ENCODE measurements at regions not wholly inside any gene's neighbourhood (a gene's known extent, or its start where the extent isn't known, plus 50 kb on each side); places are given as distances from the start of the nearest gene placed in this dataset.

DNA sequence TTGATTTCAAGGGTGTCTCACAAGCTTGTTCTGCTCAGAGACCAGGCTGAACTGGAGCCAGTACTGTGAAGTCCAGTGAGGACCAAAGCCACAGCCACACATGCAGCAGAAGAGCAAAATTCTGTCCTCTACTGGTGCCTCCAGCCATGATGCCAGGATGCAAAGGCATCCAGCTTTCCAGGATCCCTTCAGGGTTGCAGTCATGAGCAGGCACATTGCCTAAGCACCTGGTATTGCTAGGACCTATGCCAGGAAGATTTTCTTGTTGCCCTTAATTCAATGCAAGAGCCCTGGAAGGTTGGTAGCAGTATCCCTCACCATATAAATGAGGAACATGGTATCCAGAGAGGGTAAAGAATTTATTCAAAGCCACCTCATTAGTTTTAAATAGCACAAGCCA, 78.9 kb upstream of the CYRIA start:
- Histone ChIP-seq H3K36me3 (no peaks in the 10 kb centered on the region), H3K4me3 (no peak overlapping the region), H3K27me3 (no peaks in the 10 kb centered on the region), H3K4me1 (peaks cover 0 to 12% (median 8%) of the 10 kb centered on the region in 4 donors), H3K27ac (no peak overlapping the region), H3K9me3 (no peaks in the 10 kb centered on the region)
- intact Hi-C loops (cut with DNase I): no loop called here
- DNase-seq: no peak
- TF ChIP-seq POLR2A (IDR thresholded peaks at IDR 0.05) (no peak), EP300 (IDR thresholded peaks at IDR 0.05) (no peak), POLR2AphosphoS5 (IDR thresholded peaks at IDR 0.05) (no peak)
- TF ChIP-seq, protein P1, sequence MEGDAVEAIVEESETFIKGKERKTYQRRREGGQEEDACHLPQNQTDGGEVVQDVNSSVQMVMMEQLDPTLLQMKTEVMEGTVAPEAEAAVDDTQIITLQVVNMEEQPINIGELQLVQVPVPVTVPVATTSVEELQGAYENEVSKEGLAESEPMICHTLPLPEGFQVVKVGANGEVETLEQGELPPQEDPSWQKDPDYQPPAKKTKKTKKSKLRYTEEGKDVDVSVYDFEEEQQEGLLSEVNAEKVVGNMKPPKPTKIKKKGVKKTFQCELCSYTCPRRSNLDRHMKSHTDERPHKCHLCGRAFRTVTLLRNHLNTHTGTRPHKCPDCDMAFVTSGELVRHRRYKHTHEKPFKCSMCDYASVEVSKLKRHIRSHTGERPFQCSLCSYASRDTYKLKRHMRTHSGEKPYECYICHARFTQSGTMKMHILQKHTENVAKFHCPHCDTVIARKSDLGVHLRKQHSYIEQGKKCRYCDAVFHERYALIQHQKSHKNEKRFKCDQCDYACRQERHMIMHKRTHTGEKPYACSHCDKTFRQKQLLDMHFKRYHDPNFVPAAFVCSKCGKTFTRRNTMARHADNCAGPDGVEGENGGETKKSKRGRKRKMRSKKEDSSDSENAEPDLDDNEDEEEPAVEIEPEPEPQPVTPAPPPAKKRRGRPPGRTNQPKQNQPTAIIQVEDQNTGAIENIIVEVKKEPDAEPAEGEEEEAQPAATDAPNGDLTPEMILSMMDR (IDR thresholded peaks at IDR 0.05): no peak

DNA sequence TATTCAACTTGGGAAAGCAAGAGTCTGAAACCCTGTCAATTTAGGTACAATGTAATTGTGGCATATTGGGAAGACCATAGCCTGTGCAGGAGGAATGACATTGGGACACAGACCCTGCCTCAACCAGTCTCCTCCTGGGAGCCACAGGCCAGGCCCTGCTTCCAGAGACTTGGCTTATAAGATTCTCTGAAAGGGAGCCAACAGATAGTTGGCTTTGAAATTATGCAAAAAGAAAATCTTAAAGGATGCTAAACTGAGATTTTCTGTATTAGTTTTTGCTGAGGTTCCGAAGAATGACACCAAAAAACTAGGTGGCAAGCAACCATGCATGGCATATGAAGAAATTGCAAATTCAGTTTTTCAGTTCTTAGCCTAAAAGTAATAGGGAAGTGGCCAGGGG, 76.4 kb upstream of the CYRIA start:
- Histone ChIP-seq H3K9me3 (no peaks in the 10 kb centered on the region), H3K36me3 (no peaks in the 10 kb centered on the region), H3K27me3 (no peaks in the 10 kb centered on the region), H3K4me1 (peaks cover 0 to 19% (median 12%) of the 10 kb centered on the region in 4 donors), H3K4me3 (no peak overlapping the region), H3K27ac (no peak overlapping the region)
- no peak for DNase-seq
- TF ChIP-seq EP300 (IDR thresholded peaks at IDR 0.05): no peak
- TF ChIP-seq, protein P1 (IDR thresholded peaks at IDR 0.05): no peak
- no peak for TF ChIP-seq POLR2A (IDR thresholded peaks at IDR 0.05)
- no peak for TF ChIP-seq POLR2AphosphoS5 (IDR thresholded peaks at IDR 0.05)
- intact Hi-C loops (cut with DNase I): no loop called here
- WGBS, 2 donors: 78 to 92% methylated on average over 1 of the region's 1 CpG

DNA sequence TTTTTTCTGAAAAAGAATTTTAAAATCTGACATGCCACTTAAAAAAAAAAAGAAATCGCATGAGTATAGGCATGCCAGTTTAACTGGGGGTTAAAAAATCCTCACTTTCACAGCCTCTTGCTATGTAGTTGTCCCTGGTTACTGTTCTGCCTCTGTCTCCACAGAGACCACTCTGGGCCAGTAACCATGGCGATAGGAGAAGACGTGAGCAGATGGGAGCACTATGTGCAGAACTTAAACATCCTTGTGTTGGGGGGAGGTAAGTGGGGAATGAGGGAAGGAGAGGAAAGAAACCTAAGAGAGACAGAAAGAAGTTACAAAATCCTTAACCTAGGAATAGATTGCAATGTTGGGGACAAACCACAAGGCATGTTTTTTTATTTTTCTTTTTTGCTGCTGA, 75.9 kb upstream of the CYRIA start:
- intact Hi-C loops (cut with DNase I): no loop called here
- 79 to 81% methylated on average over 3 of the region's 3 CpGs for WGBS, 2 donors
- TF ChIP-seq, protein P1 (IDR thresholded peaks at IDR 0.05): no peak
- no peak for TF ChIP-seq POLR2AphosphoS5 (IDR thresholded peaks at IDR 0.05)
- no peak for TF ChIP-seq POLR2A (IDR thresholded peaks at IDR 0.05)
- no peak for TF ChIP-seq EP300 (IDR thresholded peaks at IDR 0.05)

DNA sequence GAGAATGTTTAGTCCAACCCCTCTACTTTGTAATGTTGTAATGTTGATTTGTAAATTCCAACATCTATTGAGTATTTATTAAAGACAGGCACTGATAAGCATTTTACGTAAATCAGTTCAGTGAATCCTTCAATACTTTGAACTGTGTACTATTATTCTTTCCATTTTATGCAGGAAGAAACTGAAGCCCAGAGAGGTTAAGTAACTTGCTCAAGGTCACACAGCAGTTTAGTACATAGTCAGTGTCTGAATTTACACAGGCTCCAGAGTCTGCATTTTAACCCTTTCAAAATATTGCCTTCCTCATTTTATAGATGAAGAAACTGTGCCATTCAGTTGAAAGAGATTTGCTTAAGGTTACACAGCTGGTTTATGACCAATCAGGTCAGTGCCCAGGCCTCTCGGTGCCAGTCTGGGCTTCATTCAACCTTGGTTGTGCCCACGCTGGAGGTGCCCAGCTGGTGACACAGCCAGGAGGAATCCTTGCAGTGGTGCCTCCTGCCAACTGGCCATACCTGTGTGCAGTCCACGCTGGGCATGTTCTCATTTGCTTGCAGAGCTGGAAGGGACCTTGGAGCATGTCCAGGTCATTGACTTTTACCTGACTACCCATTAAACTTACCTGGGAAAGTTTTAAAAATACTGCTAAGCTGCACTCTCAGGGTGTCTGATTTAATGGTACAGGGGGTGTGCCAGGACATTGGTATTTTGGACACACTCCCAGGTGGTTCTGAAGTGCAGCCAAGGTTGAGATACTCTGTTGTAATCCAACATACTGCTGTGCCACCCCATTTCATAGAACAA, 74.3 kb upstream of the CYRIA start:
- intact Hi-C loops (cut with DNase I): no loop called here
- no peak for DNase-seq
- whole genome bisulfite sequencing, 2 donors: 60 to 85% methylated on average over 4 of the region's 4 CpGs
- no peaks in the 10 kb centered on the region for H3K27me3 ChIP-seq
- H3K36me3 ChIP-seq: no peaks in the 10 kb centered on the region
- TF ChIP-seq POLR2A (IDR thresholded peaks at IDR 0.05) (no peak), POLR2AphosphoS5 (IDR thresholded peaks at IDR 0.05) (no peak), EP300 (IDR thresholded peaks at IDR 0.05) (no peak)
- TF ChIP-seq, protein P1 (IDR thresholded peaks at IDR 0.05): no peak
- H3K27ac ChIP-seq: no peak overlapping the region
- H3K4me3 ChIP-seq: no peak overlapping the region
- peaks cover 0 to 19% (median 12%) of the 10 kb centered on the region in 4 donors for H3K4me1 ChIP-seq
- no peaks in the 10 kb centered on the region for H3K9me3 ChIP-seq

More for the DNA sequence above, 75.9 kb upstream of the CYRIA start:
- Histone ChIP-seq H3K36me3 (no peaks in the 10 kb centered on the region), H3K4me3 (no peak overlapping the region), H3K9me3 (no peaks in the 10 kb centered on the region), H3K4me1 (peaks cover 0 to 19% (median 12%) of the 10 kb centered on the region in 4 donors), H3K27me3 (no peaks in the 10 kb centered on the region), H3K27ac (no peak overlapping the region)
- no peak for DNase-seq

Data from sigmoid colon (tissue), 6 donors.